ENCODE measurements at regions not wholly inside any gene's neighbourhood (a gene's known extent, or its start where the extent isn't known, plus 50 kb on each side); places are given as distances from the start of the nearest gene placed in this dataset.

DNA sequence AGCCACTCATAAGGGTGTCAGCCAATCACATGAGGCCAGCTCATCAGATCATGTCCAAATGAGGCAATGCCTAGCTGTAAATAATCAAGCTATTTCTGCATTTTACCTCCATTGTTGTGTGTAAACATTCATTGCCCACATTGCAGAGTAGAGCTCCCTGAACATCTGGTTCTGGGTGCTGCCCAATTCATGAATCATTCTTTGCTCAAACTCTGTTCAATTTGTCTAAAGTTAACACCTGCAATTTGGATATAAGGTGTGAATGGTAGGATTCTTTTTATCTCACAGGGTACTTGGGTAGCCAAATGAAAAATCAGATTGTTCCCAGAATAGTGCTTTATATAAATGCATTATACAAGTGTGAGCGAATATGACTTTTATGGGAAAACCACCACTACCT lies 345.5 kb upstream of the NT5C1B start:
- no peak overlapping the region for H3K4me3 ChIP-seq
- TF ChIP-seq, protein P1, sequence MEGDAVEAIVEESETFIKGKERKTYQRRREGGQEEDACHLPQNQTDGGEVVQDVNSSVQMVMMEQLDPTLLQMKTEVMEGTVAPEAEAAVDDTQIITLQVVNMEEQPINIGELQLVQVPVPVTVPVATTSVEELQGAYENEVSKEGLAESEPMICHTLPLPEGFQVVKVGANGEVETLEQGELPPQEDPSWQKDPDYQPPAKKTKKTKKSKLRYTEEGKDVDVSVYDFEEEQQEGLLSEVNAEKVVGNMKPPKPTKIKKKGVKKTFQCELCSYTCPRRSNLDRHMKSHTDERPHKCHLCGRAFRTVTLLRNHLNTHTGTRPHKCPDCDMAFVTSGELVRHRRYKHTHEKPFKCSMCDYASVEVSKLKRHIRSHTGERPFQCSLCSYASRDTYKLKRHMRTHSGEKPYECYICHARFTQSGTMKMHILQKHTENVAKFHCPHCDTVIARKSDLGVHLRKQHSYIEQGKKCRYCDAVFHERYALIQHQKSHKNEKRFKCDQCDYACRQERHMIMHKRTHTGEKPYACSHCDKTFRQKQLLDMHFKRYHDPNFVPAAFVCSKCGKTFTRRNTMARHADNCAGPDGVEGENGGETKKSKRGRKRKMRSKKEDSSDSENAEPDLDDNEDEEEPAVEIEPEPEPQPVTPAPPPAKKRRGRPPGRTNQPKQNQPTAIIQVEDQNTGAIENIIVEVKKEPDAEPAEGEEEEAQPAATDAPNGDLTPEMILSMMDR (IDR thresholded peaks at IDR 0.05): no peak
- H3K36me3 ChIP-seq: no peaks in the 10 kb centered on the region
- no peak for DNase-seq
- no peak for ATAC-seq
- no peak overlapping the region for H3K27ac ChIP-seq
- intact Hi-C loops (cut with DNase I): no loop called here
- H3K9me3 ChIP-seq: no peaks in the 10 kb centered on the region
- no peaks in the 10 kb centered on the region for H3K4me1 ChIP-seq
- H3K27me3 ChIP-seq: no peaks in the 10 kb centered on the region

DNA sequence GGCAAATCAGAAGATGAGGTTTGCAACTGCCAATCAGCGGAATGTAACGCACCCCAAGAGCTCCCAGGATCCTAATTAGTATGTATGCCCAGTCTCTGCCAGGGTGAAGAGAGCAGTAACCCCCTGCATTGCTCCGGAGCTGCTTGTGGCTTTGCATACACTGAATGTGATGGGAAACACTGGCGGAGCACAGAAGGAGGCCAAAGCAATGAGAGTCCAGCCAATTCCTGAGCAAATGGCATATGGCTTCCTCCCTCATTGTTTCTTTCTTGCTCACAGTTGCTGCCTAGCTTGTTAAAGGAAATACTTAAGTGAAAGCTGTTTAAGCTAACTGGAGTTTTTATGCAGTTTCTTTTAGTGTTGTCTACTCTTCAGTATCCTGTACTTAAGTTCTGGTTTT lies 343.5 kb upstream of the NT5C1B start:
- no peaks in the 10 kb centered on the region for H3K9me3 ChIP-seq
- ATAC-seq: no peak
- H3K27me3 ChIP-seq: no peaks in the 10 kb centered on the region
- no peak for DNase-seq
- H3K4me1 ChIP-seq: no peaks in the 10 kb centered on the region
- TF ChIP-seq, protein P1 (IDR thresholded peaks at IDR 0.05): no peak
- H3K27ac ChIP-seq: no peak overlapping the region
- intact Hi-C loops (cut with DNase I): no loop called here
- no peaks in the 10 kb centered on the region for H3K36me3 ChIP-seq
- H3K4me3 ChIP-seq: no peak overlapping the region

DNA sequence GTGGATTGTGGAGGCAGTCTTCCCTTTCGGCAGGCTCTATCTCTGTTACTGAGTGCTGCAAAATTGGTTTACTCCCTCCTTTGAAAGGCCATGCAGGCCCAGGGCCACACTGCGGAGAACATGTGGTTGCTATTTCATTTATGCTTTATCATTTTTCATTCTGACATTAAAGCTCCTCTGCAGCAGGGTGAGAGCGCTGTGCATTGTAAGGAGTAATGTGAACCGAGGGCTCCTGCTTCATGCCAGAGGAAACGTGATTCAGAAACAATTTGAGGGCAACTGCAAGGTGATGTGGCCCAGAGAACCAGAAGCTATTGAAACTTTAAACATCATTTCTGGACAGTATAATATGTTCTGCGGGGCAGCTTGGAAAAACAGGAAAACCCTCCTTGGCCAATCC lies 341.6 kb upstream of the NT5C1B start:
- TF ChIP-seq, protein P1 (IDR thresholded peaks at IDR 0.05): no peak

DNA sequence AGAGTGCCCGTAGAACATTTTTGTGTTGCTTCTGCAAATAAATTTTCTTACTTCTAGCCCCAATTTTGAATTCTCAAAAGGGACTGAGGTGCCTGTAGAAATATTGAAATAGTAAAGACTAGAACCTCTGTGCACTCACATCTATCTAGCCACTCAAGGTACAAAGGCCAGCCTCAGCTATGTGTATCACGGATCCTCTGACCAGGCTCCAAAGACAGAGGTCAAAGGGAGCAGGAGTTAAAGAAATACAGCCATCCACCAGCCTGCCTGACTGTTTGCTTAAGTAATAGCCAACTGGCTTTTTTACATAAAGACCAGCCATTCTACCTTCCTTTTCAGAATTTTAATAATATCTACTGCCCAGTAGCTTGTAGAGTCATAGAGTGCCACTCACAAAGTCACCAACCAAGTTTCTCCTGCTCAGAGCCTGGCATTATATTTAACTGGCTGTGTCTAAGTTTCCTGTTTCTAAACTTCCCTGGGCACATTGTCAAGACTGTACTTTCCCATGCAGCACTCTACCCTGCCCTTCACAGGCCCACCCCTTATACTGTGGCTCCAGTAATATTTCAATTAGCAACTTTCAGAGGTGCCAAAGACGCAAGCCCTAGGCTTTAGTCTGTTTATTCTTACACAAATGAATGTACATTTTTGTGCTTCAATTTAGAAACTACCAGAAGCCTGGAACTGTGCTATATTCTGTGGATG lies 338.3 kb upstream of the NT5C1B start:
- Histone ChIP-seq H3K36me3 (no peaks in the 10 kb centered on the region), H3K4me1 (no peaks in the 10 kb centered on the region), H3K27me3 (no peaks in the 10 kb centered on the region), H3K4me3 (no peak overlapping the region), H3K27ac (no peak overlapping the region), H3K9me3 (no peaks in the 10 kb centered on the region)
- DNase-seq (no peak), ATAC-seq (peak; percentile 75)
- intact Hi-C loops (cut with DNase I): no loop called here
- TF ChIP-seq, protein P1 (IDR thresholded peaks at IDR 0.05): no peak

More for the DNA sequence above, 341.6 kb upstream of the NT5C1B start:
- DNase-seq (no peak), ATAC-seq (no peak)
- no peaks in the 10 kb centered on the region for H3K27me3 ChIP-seq
- no peaks in the 10 kb centered on the region for H3K4me1 ChIP-seq
- intact Hi-C loops (cut with DNase I): no loop called here
- no peak overlapping the region for H3K27ac ChIP-seq
- H3K36me3 ChIP-seq: no peaks in the 10 kb centered on the region
- H3K9me3 ChIP-seq: no peaks in the 10 kb centered on the region
- H3K4me3 ChIP-seq: no peak overlapping the region

DNA sequence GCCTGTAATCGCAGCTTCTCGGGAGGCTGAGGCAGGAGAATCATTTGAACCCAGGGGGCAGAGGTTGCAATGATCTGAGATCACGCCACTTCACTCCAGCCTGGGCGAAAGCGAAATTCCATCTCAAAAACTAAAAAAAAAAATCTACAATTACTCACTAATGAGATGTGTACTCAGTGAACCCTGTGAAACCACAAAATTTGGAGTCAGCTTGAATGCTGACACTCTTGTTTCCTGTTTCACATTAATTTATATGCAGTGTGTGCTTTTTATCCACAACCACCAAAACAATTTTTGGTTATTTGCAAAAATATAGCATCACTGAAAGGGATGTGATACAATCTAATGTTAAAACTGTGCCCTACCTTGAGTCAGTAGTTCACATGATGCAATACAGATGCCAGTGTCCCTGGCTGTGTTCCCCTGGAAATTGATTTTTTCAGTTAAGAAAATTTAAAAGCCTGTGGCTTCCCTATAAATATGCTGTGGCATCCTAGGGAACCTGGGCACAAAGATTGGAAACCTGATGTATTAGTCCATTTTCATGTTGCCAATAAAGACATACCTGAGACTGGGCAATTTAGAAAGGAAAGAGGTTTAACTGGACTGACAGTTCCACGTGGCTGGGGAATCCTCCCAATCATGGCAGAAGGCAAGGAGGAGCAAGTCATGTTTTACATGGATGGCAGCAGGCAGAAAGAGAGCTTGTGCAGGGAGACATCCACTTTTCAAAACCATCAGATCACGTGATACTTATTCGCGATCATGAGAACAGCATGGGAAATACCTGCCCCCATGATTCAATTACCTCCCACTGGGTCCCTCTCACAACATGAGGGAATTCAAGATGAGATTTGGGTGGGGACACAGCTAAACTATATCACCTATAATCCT lies 337.5 kb upstream of the NT5C1B start:
- DNase-seq (no peak), ATAC-seq (no peak)
- Histone ChIP-seq H3K4me1 (no peaks in the 10 kb centered on the region), H3K36me3 (no peaks in the 10 kb centered on the region), H3K27ac (no peak overlapping the region), H3K4me3 (no peak overlapping the region), H3K27me3 (no peaks in the 10 kb centered on the region), H3K9me3 (no peaks in the 10 kb centered on the region)
- TF ChIP-seq, protein P1 (IDR thresholded peaks at IDR 0.05): no peak
- intact Hi-C loops (cut with DNase I): no loop called here

Data from upper lobe of right lung (tissue), 1 donor.